ENCODE measurements at regions not wholly inside any gene's neighbourhood (a gene's known extent, or its start where the extent isn't known, plus 50 kb on each side); places are given as distances from the start of the nearest gene placed in this dataset.
A peak's percentile ranks its signal among the peaks of the same experiment; 100 is the strongest.

- TF ChIP-seq MITF (IDR thresholded peaks at IDR 0.05) = no peak
- no peak for TF ChIP-seq ZNF551 (CRISPR knock-in tag; IDR thresholded peaks at IDR 0.05)
- 0 out of 2 replicates have a peak, but pooled peaks have one; percentile 16 for TF ChIP-seq HMBOX1 (IDR thresholded peaks at IDR 0.05)
- TF ChIP-seq CBX3 (IDR thresholded peaks at IDR 0.05; ENCODE audit: borderline replicate concordance in 1 of 2, low read length in 2 of 2) = peak in 1 of 2 experiments; percentile 25; a peak in 1 of 3 replicates
- peak; percentile 9; the same call in 1 of the 2 replicates for TF ChIP-seq STAG1 (CRISPR knock-in tag; IDR thresholded peaks at IDR 0.05; ENCODE audit: borderline replicate concordance)
- TF ChIP-seq SMAD1 (IDR thresholded peaks at IDR 0.05; ENCODE audit: low read depth, low read length, partially characterized antibody) = no peak
- TF ChIP-seq ASH1L (IDR thresholded peaks at IDR 0.05; ENCODE audit: borderline replicate concordance, low read depth, partially characterized antibody) = no peak
- no peak for TF ChIP-seq ARID3A (IDR thresholded peaks at IDR 0.05; ENCODE audit: borderline replicate concordance, low read depth, low read length)
- TF ChIP-seq CTCF (IDR thresholded peaks at IDR 0.05 in 2 of 3, conservative IDR thresholded peaks at IDR 0.05 in 1 of 3; ENCODE audit: insufficient read depth in 2 of 3, low read depth in 1 of 3, low read length in 3 of 3) = peak; percentile 65 to 75 (median 73)
- TF ChIP-seq SIRT6 (IDR thresholded peaks at IDR 0.05; ENCODE audit: low read depth, low read length) = no peak
- TF ChIP-seq XRCC3 (IDR thresholded peaks at IDR 0.05) = no peak
- no peak for TF ChIP-seq ZNF780A (CRISPR knock-in tag; IDR thresholded peaks at IDR 0.05)
- TF ChIP-seq KAT8 (IDR thresholded peaks at IDR 0.05; ENCODE audit: low read depth) = no peak
- no peak for TF ChIP-seq ZNF655 (CRISPR knock-in tag; IDR thresholded peaks at IDR 0.05)
- TF ChIP-seq SP2 (IDR thresholded peaks at IDR 0.05; ENCODE audit: extremely low read depth, low read depth, low read length, poor library complexity, severe bottlenecking) = no peak
- peak; percentile 79 to 80 for TF ChIP-seq RAD21 (CRISPR knock-in tag; conservative IDR thresholded peaks at IDR 0.05 in 1 of 2, IDR thresholded peaks at IDR 0.05 in 1 of 2)
- no peak for TF ChIP-seq SMARCE1 (IDR thresholded peaks at IDR 0.05)
- 0 out of 4 replicates have a peak, but pooled peaks of 1 of the 2 experiments have one; percentile 34 for TF ChIP-seq MAZ (CRISPR knock-in tag; conservative IDR thresholded peaks at IDR 0.05 in 1 of 2, IDR thresholded peaks at IDR 0.05 in 1 of 2)
- TF ChIP-seq CCAR2 (IDR thresholded peaks at IDR 0.05; ENCODE audit: low read depth, low read length) = no peak
These were observed 367.0 kb downstream of the BCOR start (continued) for GRCh38 chrX:39730662-39731329.
